ENCODE measurements at regions not wholly inside any gene's neighbourhood (a gene's known extent, or its start where the extent isn't known, plus 50 kb on each side); places are given as distances from the start of the nearest gene placed in this dataset.

GRCh38 chr12:63232896-63233295 is 81.9 kb upstream of the AVPR1A start:
- no peak for DNase-seq (ENCODE audit: low read depth)

GRCh38 chr12:63228853-63229252 is 77.9 kb upstream of the AVPR1A start:
- DNase-seq (ENCODE audit: low read depth), result no peak

- DNase-seq (ENCODE audit: low read depth), result no peak
Observed at GRCh38 chr12:63226792-63227463, 75.9 kb upstream of the AVPR1A start.

- no peak for DNase-seq (ENCODE audit: low read depth)
Observed at GRCh38 chr12:63224396-63224795, 73.4 kb upstream of the AVPR1A start.

- no peak for DNase-seq (ENCODE audit: low read depth)
Observed at GRCh38 chr12:63223128-63223527, 72.1 kb upstream of the AVPR1A start.

GRCh38 chr12:63222582-63222981 is 71.6 kb upstream of the AVPR1A start:
- DNase-seq (ENCODE audit: low read depth), result no peak

GRCh38 chr12:63220921-63221320 is 69.9 kb upstream of the AVPR1A start:
- no peak for DNase-seq (ENCODE audit: low read depth)

GRCh38 chr12:63212316-63212715 is 61.3 kb upstream of the AVPR1A start:
- DNase-seq (ENCODE audit: low read depth), result no peak

GRCh38 chr12:63208956-63209355 is 58.0 kb upstream of the AVPR1A start:
- no peak for DNase-seq (ENCODE audit: low read depth)

- DNase-seq (ENCODE audit: low read depth), result peak; percentile 19
Observed at GRCh38 chr12:63206909-63207308, 55.9 kb upstream of the AVPR1A start.

GRCh38 chr12:63206494-63206893 is 55.5 kb upstream of the AVPR1A start:
- no peak for DNase-seq (ENCODE audit: low read depth)
